Mesenchymal stem cell (in vitro differentiated cells and primary cell): ENCODE measurements at regions not wholly inside any gene's neighbourhood (a gene's known extent, or its start where the extent isn't known, plus 50 kb on each side); places are given as distances from the start of the nearest gene placed in this dataset.

ENCODE experiments used
- DNase-seq: peaks from one replicate; pipeline ENCODE4 v3.0.0-alpha.2; 2013
- H2AFZ ChIP-seq: one replicate; pipeline ENCODE4 v1.6.1; 2013; ENCODE audit warnings: low read depth, mild to moderate bottlenecking, control low read depth, inconsistent platforms, low read length, moderate library complexity
- H2AK5ac ChIP-seq: 2 replicates; pipeline ENCODE4 v1.6.1; 2013; ENCODE audit warnings: low read length, moderate library complexity, mild to moderate bottlenecking, inconsistent platforms; ENCODE audit not compliant: severe bottlenecking
- H2BK120ac ChIP-seq: one replicate; pipeline ENCODE4 v1.6.1; 2013; ENCODE audit warnings: low read depth, mild to moderate bottlenecking, inconsistent platforms, low read length, moderate library complexity
- H2BK12ac ChIP-seq, 2 experiments: one replicate each; pipeline ENCODE4 v1.6.1; 2013; ENCODE audit warnings: inconsistent platforms in 2 of 2, low read length in 2 of 2, mild to moderate bottlenecking in 2 of 2, moderate library complexity in 2 of 2, control low read depth in 1 of 2
- H2BK15ac ChIP-seq: one replicate; pipeline ENCODE4 v1.6.1; 2013; ENCODE audit warnings: mild to moderate bottlenecking, low read depth, inconsistent platforms; ENCODE audit not compliant: poor library complexity, severe bottlenecking
- H2BK5ac ChIP-seq: 2 replicates; pipeline ENCODE4 v1.6.1; 2013; ENCODE audit warnings: low read depth, mild to moderate bottlenecking, low read length, control low read depth, inconsistent platforms; ENCODE audit not compliant: poor library complexity, severe bottlenecking
- H3K14ac ChIP-seq, 2 experiments: one replicate each; pipeline ENCODE4 v1.6.1; 2013; ENCODE audit warnings: inconsistent platforms in 2 of 2, low read length in 2 of 2, control low read depth in 1 of 2, mild to moderate bottlenecking in 1 of 2, moderate library complexity in 1 of 2
- H3K18ac ChIP-seq, 2 experiments: one replicate each; pipeline ENCODE4 v1.6.1; 2013; ENCODE audit warnings: inconsistent platforms in 2 of 2, low read length in 2 of 2, control low read depth in 1 of 2, low read depth in 1 of 2, mild to moderate bottlenecking in 1 of 2
- H3K23ac ChIP-seq, 2 experiments: one replicate each; pipeline ENCODE4 v1.6.1; 2013; ENCODE audit warnings: inconsistent platforms in 2 of 2, low read length in 2 of 2, mild to moderate bottlenecking in 2 of 2, moderate library complexity in 2 of 2, control low read depth in 1 of 2
- H3K27ac ChIP-seq: 2 replicates; pipeline ENCODE4 v1.5.1; 2013; ENCODE audit warnings: mild to moderate bottlenecking, moderate library complexity, low read length, control low read depth, inconsistent platforms; ENCODE audit not compliant: poor library complexity, severe bottlenecking
- H3K27me3 ChIP-seq, 2 experiments: 2 replicates each; pipeline versions ENCODE4 v1.6.1 to v1.7.0; 2013; ENCODE audit warnings: low read length in 2 of 2, mild to moderate bottlenecking in 2 of 2, moderate library complexity in 2 of 2, control low read depth in 1 of 2, inconsistent platforms in 1 of 2; ENCODE audit not compliant: control insufficient read depth in 1 of 2, insufficient read depth in 1 of 2
- H3K36me3 ChIP-seq, 2 experiments: 2 replicates each; pipeline versions ENCODE4 v1.6.1 to v1.7.0; 2013; ENCODE audit warnings: low read length in 2 of 2, control low read depth in 1 of 2, inconsistent platforms in 1 of 2, low read depth in 1 of 2, mild to moderate bottlenecking in 1 of 2; ENCODE audit not compliant: insufficient read depth in 2 of 2, control insufficient read depth in 1 of 2
- H3K4ac ChIP-seq, 2 experiments: one replicate each; pipeline ENCODE4 v1.6.1; 2013; ENCODE audit warnings: inconsistent platforms in 2 of 2, low read length in 2 of 2, mild to moderate bottlenecking in 2 of 2, moderate library complexity in 2 of 2, control low read depth in 1 of 2, low read depth in 1 of 2
- H3K4me1 ChIP-seq: 2 replicates; pipeline ENCODE4 v1.6.1; 2013; ENCODE audit warnings: low read depth, low read length, control low read depth; ENCODE audit not compliant: control insufficient read depth, insufficient read depth
- H3K4me2 ChIP-seq: 2 replicates; pipeline ENCODE4 v1.6.1; 2013; ENCODE audit warnings: low read length, mild to moderate bottlenecking, inconsistent platforms; ENCODE audit not compliant: poor library complexity, severe bottlenecking
- H3K4me3 ChIP-seq, 2 experiments: 2 replicates each; pipeline versions ENCODE4 v1.5.1 to v1.7.0; 2013; ENCODE audit warnings: low read length in 2 of 2, mild to moderate bottlenecking in 2 of 2, control low read depth in 1 of 2, low read depth in 1 of 2; ENCODE audit not compliant: insufficient read depth in 1 of 2
- H3K79me1 ChIP-seq: replicated peaks from 2 replicates; pipeline ENCODE4 v1.6.1; 2013; ENCODE audit warnings: mild to moderate bottlenecking, control low read depth, low read length, inconsistent platforms; ENCODE audit not compliant: poor library complexity, severe bottlenecking
- H3K9ac ChIP-seq: 2 replicates; pipeline ENCODE4 v1.7.0; 2013; ENCODE audit warnings: mild to moderate bottlenecking, low read length, moderate library complexity
- H3K9me3 ChIP-seq: 2 replicates; pipeline ENCODE4 v1.7.0; 2013; ENCODE audit warnings: mild to moderate bottlenecking, low read length; ENCODE audit not compliant: control insufficient read depth
- H4K8ac ChIP-seq: one replicate; pipeline ENCODE4 v1.6.1; 2013; ENCODE audit warnings: inconsistent platforms, mild to moderate bottlenecking, low read length, moderate library complexity
- H4K91ac ChIP-seq: one replicate; pipeline ENCODE4 v1.6.1; 2013; ENCODE audit warnings: mild to moderate bottlenecking, low read length, inconsistent platforms
- WGBS: methylation state at CpG from one replicate; pipeline ENCODE4 v1.1.7; 2013; ENCODE audit warnings: mixed read lengths; 5-methylcytosine and 5-hydroxymethylcytosine counted together

- Histone ChIP-seq H3K23ac (no peak overlapping the region), H3K18ac (no peak overlapping the region), H3K9ac (no peak overlapping the region), H2BK120ac (no peak overlapping the region), H4K91ac (no peak overlapping the region), H3K27ac (no peak overlapping the region), H3K4me2 (no peak overlapping the region), H3K79me1 (peaks cover 7% of the 10 kb centered on the region), H2BK5ac (no peak overlapping the region), H2BK12ac (no peak overlapping the region), H3K9me3 (no peaks in the 10 kb centered on the region), H3K14ac (no peak overlapping the region), H3K36me3 (peaks cover 0 to 21% of the 10 kb centered on the region in 2 experiments), H3K27me3 (no peaks in the 10 kb centered on the region), H3K4ac (no peak overlapping the region), H2AFZ (no peak overlapping the region), H3K4me3 (no peak overlapping the region), H3K4me1 (peaks cover 10% of the 10 kb centered on the region), H2AK5ac (no peak overlapping the region), H2BK15ac (no peak overlapping the region), H4K8ac (no peak overlapping the region)
- WGBS: 80% methylated on average over 8 of the region's 9 CpGs
- peak; percentile 27 for DNase-seq
Observed at GRCh38 chr9:700365-701282, 140.9 kb upstream of the DMRT1 start.

GRCh38 chr9:703392-703791 is 138.1 kb upstream of the DMRT1 start:
- Histone ChIP-seq H2BK120ac (no peak overlapping the region), H3K14ac (no peak overlapping the region), H3K4me3 (no peak overlapping the region), H2AFZ (no peak overlapping the region), H2BK12ac (no peak overlapping the region), H3K36me3 (peaks cover 0 to 21% of the 10 kb centered on the region in 2 experiments), H3K27me3 (no peaks in the 10 kb centered on the region), H3K27ac (no peak overlapping the region), H3K18ac (no peak overlapping the region), H3K4me1 (peaks cover 3% of the 10 kb centered on the region), H3K4me2 (no peak overlapping the region), H3K79me1 (peaks cover 7% of the 10 kb centered on the region), H4K91ac (no peak overlapping the region), H3K9me3 (no peaks in the 10 kb centered on the region), H2BK5ac (no peak overlapping the region), H2BK15ac (no peak overlapping the region), H4K8ac (no peak overlapping the region), H3K4ac (no peak overlapping the region), H3K9ac (no peak overlapping the region), H3K23ac (no peak overlapping the region), H2AK5ac (no peak overlapping the region)
- 97% methylated on average over 2 of the region's 2 CpGs for WGBS
- no peak for DNase-seq

GRCh38 chr9:706073-706472 is 135.4 kb upstream of the DMRT1 start:
- H3K36me3 ChIP-seq: peaks cover 3 to 22% of the 10 kb centered on the region in 2 experiments
- 75% methylated on average over 1 of the region's 2 CpGs for WGBS
- H3K79me1 ChIP-seq: peaks cover 4% of the 10 kb centered on the region
- no peak overlapping the region for H3K23ac ChIP-seq
- no peak for DNase-seq
- H4K8ac ChIP-seq: no peak overlapping the region
- no peak overlapping the region for H2BK120ac ChIP-seq
- peaks cover 2% of the 10 kb centered on the region for H3K4me1 ChIP-seq
- no peak overlapping the region for H2BK15ac ChIP-seq
- no peak overlapping the region for H4K91ac ChIP-seq
- no peak overlapping the region for H3K14ac ChIP-seq
- H3K4me2 ChIP-seq: no peak overlapping the region
- no peaks in the 10 kb centered on the region for H3K9me3 ChIP-seq
- H3K4ac ChIP-seq: no peak overlapping the region
- H3K4me3 ChIP-seq: peak overlapping the region in 1 of 2 experiments; percentile 77
- H2AK5ac ChIP-seq: no peak overlapping the region
- no peak overlapping the region for H2BK5ac ChIP-seq
- peak overlapping the region; percentile 36 for H3K27ac ChIP-seq
- no peak overlapping the region for H2BK12ac ChIP-seq
- H3K27me3 ChIP-seq: no peaks in the 10 kb centered on the region
- no peak overlapping the region for H3K18ac ChIP-seq
- H3K9ac ChIP-seq: peak overlapping the region; percentile 90
- H2AFZ ChIP-seq: no peak overlapping the region

- Histone ChIP-seq H2BK5ac (peak overlapping the region; percentile 63), H3K36me3 (peaks cover 11 to 23% of the 10 kb centered on the region in 2 experiments), H3K9me3 (no peaks in the 10 kb centered on the region), H3K4me1 (peaks cover 2% of the 10 kb centered on the region), H2BK15ac (peak overlapping the region; percentile 84), H3K4me2 (peak overlapping the region; percentile 91), H3K4me3 (peak overlapping the region; percentile 64 to 77), H3K79me1 (peaks cover 11% of the 10 kb centered on the region), H3K23ac (no peak overlapping the region), H3K27me3 (no peaks in the 10 kb centered on the region), H3K14ac (peak overlapping the region; percentile 73 to 77), H2BK12ac (peak overlapping the region in 1 of 2 experiments; percentile 88), H3K4ac (peak overlapping the region; percentile 70 to 83), H4K91ac (peak overlapping the region; percentile 90), H2BK120ac (peak overlapping the region; percentile 90), H3K27ac (peak overlapping the region; percentile 96), H3K18ac (peak overlapping the region; percentile 91 to 97), H2AK5ac (no peak overlapping the region), H4K8ac (peak overlapping the region; percentile 94), H3K9ac (peak overlapping the region; percentile 90), H2AFZ (peak overlapping the region; percentile 77)
- DNase-seq: peak; percentile 89
- WGBS: 4% methylated on average over 38 of the region's 51 CpGs
Observed at GRCh38 chr9:706606-707459, 134.7 kb upstream of the DMRT1 start.
